GM23338 (cell line): ENCODE measurements at regions not wholly inside any gene's neighbourhood (a gene's known extent, or its start where the extent isn't known, plus 50 kb on each side); places are given as distances from the start of the nearest gene placed in this dataset.
A peak's percentile ranks its signal among the peaks of the same experiment; 100 is the strongest.

Experiments
- ATAC-seq: fragments of 200-7000 bp; cut with Tn5 transposase; 3 replicates; pipeline ENCODE4 v1.9.1; 2020
- DNase-seq: peaks from one replicate; pipeline ENCODE4 v3.0.0-alpha.2; 2015; ENCODE audit warnings: low spot score
- H2AFZ ChIP-seq: fragments of 200-600 bp; sonication (generic); 2 replicates; pipeline ENCODE4 v1.8.0; 2016; ENCODE audit warnings: antibody characterized with exemption, mild to moderate bottlenecking, moderate library complexity
- H3F3A ChIP-seq: fragments of 200-600 bp; sonication (generic); replicated peaks from 2 replicates; pipeline ENCODE4 v1.8.0; 2017; ENCODE audit warnings: antibody characterized with exemption, mixed run types, low read depth
- H3K27ac ChIP-seq: fragments of 200-600 bp; sonication (generic); 2 replicates; pipeline ENCODE4 v1.6.1; 2016; ENCODE audit warnings: low read depth
- H3K27me3 ChIP-seq: fragments of 200-600 bp; sonication (generic); 2 replicates; pipeline ENCODE4 v1.8.0; 2016; ENCODE audit warnings: mild to moderate bottlenecking, mixed run types, moderate library complexity; ENCODE audit not compliant: insufficient read depth
- H3K36me3 ChIP-seq: fragments of 200-600 bp; sonication (generic); 2 replicates; pipeline ENCODE4 v1.8.0; 2016; ENCODE audit warnings: mild to moderate bottlenecking; ENCODE audit not compliant: insufficient read depth
- H3K4me1 ChIP-seq: fragments of 200-600 bp; sonication (generic); 2 replicates; pipeline ENCODE4 v1.8.0; 2016; ENCODE audit warnings: mild to moderate bottlenecking, moderate library complexity; ENCODE audit not compliant: insufficient read depth
- H3K4me2 ChIP-seq: fragments of 200-600 bp; sonication (generic); 2 replicates; pipeline ENCODE4 v1.7.1; 2017; ENCODE audit warnings: mixed run types
- H3K4me3 ChIP-seq: fragments of 200-600 bp; sonication (generic); 2 replicates; pipeline ENCODE4 v1.6.1; 2016; ENCODE audit warnings: mixed run types
- H3K79me2 ChIP-seq: fragments of 200-600 bp; sonication (generic); replicated peaks from 2 replicates; pipeline ENCODE4 v1.8.0; 2017; ENCODE audit warnings: mild to moderate bottlenecking; ENCODE audit not compliant: insufficient read depth
- H3K9me2 ChIP-seq: fragments of 200-600 bp; sonication (generic); 2 replicates; pipeline ENCODE4 v1.8.0; 2017; ENCODE audit not compliant: insufficient read depth
- H4K20me1 ChIP-seq: fragments of 200-600 bp; sonication (generic); replicated peaks from 2 replicates; pipeline ENCODE4 v1.8.0; 2017; ENCODE audit warnings: mild to moderate bottlenecking; ENCODE audit not compliant: insufficient read depth
- H3K27ac Mint-ChIP-seq: 2 replicates; pipeline ENCODE4 v1.8.0; 2020; ENCODE audit warnings: inconsistent platforms, mild to moderate bottlenecking, moderate library complexity, mixed read lengths
- H3K27me3 Mint-ChIP-seq: 3 replicates; pipeline ENCODE4 v1.8.0; 2022; ENCODE audit warnings: low read depth, mild to moderate bottlenecking, moderate library complexity, mixed read lengths, inconsistent platforms; ENCODE audit not compliant: insufficient read depth, poor library complexity
- H3K36me3 Mint-ChIP-seq: 3 replicates; pipeline ENCODE4 v1.8.0; 2021; ENCODE audit warnings: low read depth, mild to moderate bottlenecking, inconsistent platforms, moderate library complexity, mixed read lengths
- H3K4me1 Mint-ChIP-seq: 3 replicates; pipeline ENCODE4 v1.8.0; 2020; ENCODE audit warnings: mild to moderate bottlenecking, inconsistent platforms, mixed read lengths
- H3K4me3 Mint-ChIP-seq: 3 replicates; pipeline ENCODE4 v1.8.0; 2021; ENCODE audit warnings: moderate library complexity, mild to moderate bottlenecking, inconsistent platforms, mixed read lengths
- H3K9me3 Mint-ChIP-seq: 3 replicates; pipeline ENCODE4 v1.8.0; 2020; ENCODE audit warnings: moderate library complexity, mild to moderate bottlenecking, inconsistent platforms, mixed read lengths
- CREB1 ChIP-seq: fragments of 250-450 bp; sonication (Bioruptor Pico); IDR thresholded peaks from 2 replicates; pipeline ENCODE4 v1.5.0; 2020; ENCODE audit warnings: low read depth, mild to moderate bottlenecking, moderate library complexity
- CTCF ChIP-seq, 2 experiments: fragments of 200-600 bp in 1 of 2; sonication (generic) in 1 of 2; conservative IDR thresholded peaks; 2 replicates each; pipeline versions ENCODE4 v1.5.1 to v1.6.1; 2016 to 2017; ENCODE audit warnings: antibody characterized with exemption in 2 of 2, low read depth in 2 of 2, mild to moderate bottlenecking in 2 of 2, moderate library complexity in 1 of 2
- ETS1 ChIP-seq: IDR thresholded peaks from 2 replicates; pipeline ENCODE4 v1.6.1; 2016; ENCODE audit warnings: antibody characterized with exemption
- EZH2 ChIP-seq: fragments of 200-600 bp; sonication (generic); IDR thresholded peaks from one replicate; pipeline ENCODE4 v1.8.0; 2017; ENCODE audit warnings: antibody characterized with exemption, mild to moderate bottlenecking, low read depth; ENCODE audit not compliant: unreplicated experiment
- EZH2phosphoT487 ChIP-seq: fragments of 200-600 bp; sonication (generic); IDR thresholded peaks from one replicate; pipeline ENCODE4 v1.8.1; 2018; ENCODE audit warnings: antibody characterized with exemption; ENCODE audit not compliant: unreplicated experiment
- JUNB ChIP-seq: IDR thresholded peaks from one replicate; pipeline ENCODE4 v1.6.1; 2016; ENCODE audit warnings: antibody characterized with exemption; ENCODE audit not compliant: unreplicated experiment
- NANOG ChIP-seq: IDR thresholded peaks from 2 replicates; pipeline ENCODE4 v1.6.1; 2016; ENCODE audit warnings: antibody characterized with exemption, borderline replicate concordance
- POLR2AphosphoS5 ChIP-seq: IDR thresholded peaks from 2 replicates; pipeline ENCODE4 v1.6.1; 2016; ENCODE audit warnings: antibody characterized with exemption, low read depth
- REST ChIP-seq: IDR thresholded peaks from one replicate; pipeline ENCODE4 v1.6.1; 2018; ENCODE audit warnings: antibody characterized with exemption; ENCODE audit not compliant: unreplicated experiment
- STAT1 ChIP-seq: IDR thresholded peaks from one replicate; pipeline ENCODE4 v1.6.1; 2016; ENCODE audit warnings: antibody characterized with exemption; ENCODE audit not compliant: unreplicated experiment
- ZNF114 ChIP-seq: fragments of 250-450 bp; sonication (Bioruptor Pico); IDR thresholded peaks from 2 replicates; pipeline ENCODE4 v1.5.0; 2020; ENCODE audit warnings: mild to moderate bottlenecking, moderate library complexity
- ZNF331 ChIP-seq: fragments of 250-450 bp; sonication (Bioruptor Pico); IDR thresholded peaks from 2 replicates; pipeline ENCODE4 v1.5.0; 2020; ENCODE audit warnings: low read depth, mild to moderate bottlenecking, moderate library complexity
- ZNF462 ChIP-seq: fragments of 250-450 bp; sonication (Bioruptor Pico); IDR thresholded peaks from 2 replicates; pipeline ENCODE4 v1.5.0; 2020; ENCODE audit warnings: mild to moderate bottlenecking, moderate library complexity

GRCh38 chr9:28922891-28923290, 1349.6 kb upstream of the C9orf72 start:
- H3K79me2 ChIP-seq, result no peaks in the 10 kb centered on the region
- H3K4me1 ChIP-seq, result peaks cover 24% of the 10 kb centered on the region
- Mint-ChIP-seq H3K4me3 (no peak overlapping the region), H3K9me3 (peaks cover 8% of the 10 kb centered on the region), H3K27me3 (peaks cover 2% of the 10 kb centered on the region), H3K27ac (peak overlapping the region; percentile 22), H3K4me1 (peaks cover 26% of the 10 kb centered on the region), H3K36me3 (peaks cover 8% of the 10 kb centered on the region)
- TF ChIP-seq ZNF331 (CRISPR knock-in tag) (no peak), ETS1 (no peak), ZNF462 (CRISPR knock-in tag) (no peak), CTCF (conservative IDR thresholded peaks at IDR 0.05; ENCODE audit: low read depth in 2 of 2) (no peak), STAT1 (no peak), EZH2phosphoT487 (no peak), EZH2 (no peak), CREB1 (CRISPR knock-in tag) (no peak), ZNF114 (CRISPR knock-in tag) (no peak), POLR2AphosphoS5 (no peak), NANOG (no peak), JUNB (no peak), REST (no peak)
- peak overlapping the region; percentile 43 for H3K27ac ChIP-seq
- H3K9me2 ChIP-seq, result no peaks in the 10 kb centered on the region
- no peaks in the 10 kb centered on the region for H3K27me3 ChIP-seq
- H2AFZ ChIP-seq, result no peak overlapping the region
- H3K4me3 ChIP-seq, result no peak overlapping the region
- no peaks in the 10 kb centered on the region for H4K20me1 ChIP-seq
- no peaks in the 10 kb centered on the region for H3F3A ChIP-seq
- ATAC-seq, result no peak
- DNase-seq, result peak; percentile 49
- no peaks in the 10 kb centered on the region for H3K36me3 ChIP-seq
- no peak overlapping the region for H3K4me2 ChIP-seq
